ENCODE measurements at regions not wholly inside any gene's neighbourhood (a gene's known extent, or its start where the extent isn't known, plus 50 kb on each side); places are given as distances from the start of the nearest gene placed in this dataset.

DNA sequence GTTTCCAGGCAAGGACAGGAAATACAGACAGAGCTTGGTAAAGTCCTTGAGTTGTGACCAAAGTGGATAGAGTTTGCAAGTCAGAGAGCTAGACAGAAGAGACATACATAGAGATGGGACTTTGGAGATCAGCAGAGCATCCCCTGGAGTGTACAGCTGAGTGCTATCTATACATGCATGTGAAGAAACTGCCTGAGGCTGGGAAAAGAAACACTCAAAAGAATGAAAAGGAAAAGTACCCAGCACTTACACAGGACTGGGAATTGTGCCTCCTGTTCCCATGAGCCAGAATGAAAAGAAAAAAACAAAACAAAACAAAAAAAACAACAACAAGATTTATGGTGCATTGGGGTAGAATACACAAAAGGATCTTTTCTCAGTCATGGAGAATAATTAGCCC is 606.4 kb downstream of the ZNF608 start:
- Histone ChIP-seq H3K36me3 (no peaks in the 10 kb centered on the region), H3K4me1 (no peaks in the 10 kb centered on the region), H3K27ac (no peak overlapping the region), H3K4me3 (no peak overlapping the region), H3K27me3 (no peaks in the 10 kb centered on the region), H3K9me3 (no peaks in the 10 kb centered on the region)
- DNase-seq (no peak), ATAC-seq (no peak)
- intact Hi-C loops (cut with DNase I; ENCODE audit: low total_unique reads) (no loop called here), in situ Hi-C loops (cut with MboI; ENCODE audit: low sequenced_read_pairs in 4 of 4) (no loop called here)
- no peak for TF ChIP-seq POLR2A (IDR thresholded peaks at IDR 0.05)
- TF ChIP-seq CTCF (IDR thresholded peaks at IDR 0.05 in 4 of 5, conservative IDR thresholded peaks at IDR 0.05 in 1 of 5) = no peak

DNA sequence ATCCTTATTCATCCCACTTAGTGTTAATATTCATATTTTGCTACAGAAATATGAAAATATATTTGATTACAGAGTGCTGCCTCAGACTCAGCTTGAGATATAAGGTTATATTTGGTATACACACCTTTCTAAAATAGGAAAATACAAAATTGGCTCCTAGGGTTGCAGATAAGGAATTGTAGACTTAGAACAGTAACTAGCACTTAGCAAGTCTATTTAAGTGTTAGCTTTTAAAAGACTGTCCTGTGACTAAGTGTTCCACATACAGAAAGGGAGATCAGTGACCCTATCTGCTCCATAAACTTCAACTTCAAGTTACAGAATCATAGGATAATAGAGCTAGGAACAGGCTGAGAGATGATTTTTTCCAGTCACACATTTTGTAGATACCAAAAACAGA is 607.0 kb downstream of the ZNF608 start:
- ATAC-seq = no peak

GRCh38 chr5:124136609-124137008 is 609.8 kb downstream of the ZNF608 start:
- in situ Hi-C loops (cut with MboI; ENCODE audit: low sequenced_read_pairs in 4 of 4) (no loop called here), intact Hi-C loops (cut with DNase I; ENCODE audit: low total_unique reads) (no loop called here)
- Histone ChIP-seq H3K36me3 (no peaks in the 10 kb centered on the region), H3K4me1 (no peaks in the 10 kb centered on the region), H3K27ac (no peak overlapping the region), H3K9me3 (no peaks in the 10 kb centered on the region), H3K4me3 (no peak overlapping the region), H3K27me3 (no peaks in the 10 kb centered on the region)
- TF ChIP-seq POLR2A (IDR thresholded peaks at IDR 0.05) = no peak
- TF ChIP-seq CTCF (IDR thresholded peaks at IDR 0.05 in 4 of 5, conservative IDR thresholded peaks at IDR 0.05 in 1 of 5) = no peak
- no peak for DNase-seq
- ATAC-seq = no peak

More for the DNA sequence above, 607.0 kb downstream of the ZNF608 start:
- Histone ChIP-seq H3K27me3 (no peaks in the 10 kb centered on the region), H3K4me3 (no peak overlapping the region), H3K9me3 (no peaks in the 10 kb centered on the region), H3K27ac (no peak overlapping the region), H3K4me1 (no peaks in the 10 kb centered on the region), H3K36me3 (no peaks in the 10 kb centered on the region)
- in situ Hi-C loops (cut with MboI; ENCODE audit: low sequenced_read_pairs in 4 of 4) = no loop called here
- intact Hi-C loops (cut with DNase I; ENCODE audit: low total_unique reads) = no loop called here
- DNase-seq = no peak
- TF ChIP-seq POLR2A (IDR thresholded peaks at IDR 0.05) (no peak), CTCF (IDR thresholded peaks at IDR 0.05 in 4 of 5, conservative IDR thresholded peaks at IDR 0.05 in 1 of 5) (no peak)

- in situ Hi-C loops (cut with MboI; ENCODE audit: low sequenced_read_pairs in 4 of 4) (no loop called here), intact Hi-C loops (cut with DNase I; ENCODE audit: low total_unique reads) (no loop called here)
- no peak for DNase-seq
- Histone ChIP-seq H3K27ac (no peak overlapping the region), H3K36me3 (no peaks in the 10 kb centered on the region), H3K27me3 (no peaks in the 10 kb centered on the region), H3K4me3 (no peak overlapping the region), H3K4me1 (no peaks in the 10 kb centered on the region), H3K9me3 (no peaks in the 10 kb centered on the region)
- TF ChIP-seq POLR2A (IDR thresholded peaks at IDR 0.05) (no peak), CTCF (IDR thresholded peaks at IDR 0.05 in 4 of 5, conservative IDR thresholded peaks at IDR 0.05 in 1 of 5) (no peak)
- no peak for ATAC-seq
Measured at GRCh38 chr5:124134941-124135340, 611.5 kb downstream of the ZNF608 start.

DNA sequence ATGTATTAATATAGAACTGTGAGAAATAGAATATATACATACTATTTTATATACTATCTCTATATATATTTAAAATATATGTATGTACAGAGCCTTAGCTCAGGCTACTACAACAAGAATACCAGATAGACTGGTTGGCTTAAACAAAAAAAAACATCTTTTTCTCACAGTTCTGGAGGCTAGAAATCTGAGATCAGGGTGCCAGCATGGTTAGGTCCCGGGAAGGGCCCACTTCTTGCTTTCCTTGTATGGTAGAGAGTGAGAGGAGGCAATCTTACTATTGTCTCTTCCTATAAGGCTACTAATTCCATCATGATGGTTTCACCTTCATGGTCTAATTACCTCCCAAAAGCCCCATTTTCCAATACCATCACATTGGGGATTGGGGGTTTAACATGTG is 613.0 kb downstream of the ZNF608 start:
- Histone ChIP-seq H3K36me3 (no peaks in the 10 kb centered on the region), H3K4me3 (no peak overlapping the region), H3K9me3 (no peaks in the 10 kb centered on the region), H3K27me3 (no peaks in the 10 kb centered on the region), H3K27ac (no peak overlapping the region), H3K4me1 (peaks cover 0 to under 1% of the 10 kb centered on the region in 2 donors)
- in situ Hi-C loops (cut with MboI; ENCODE audit: low sequenced_read_pairs in 4 of 4) = no loop called here
- ATAC-seq (no peak), DNase-seq (no peak)
- TF ChIP-seq CTCF (IDR thresholded peaks at IDR 0.05 in 4 of 5, conservative IDR thresholded peaks at IDR 0.05 in 1 of 5) (no peak), POLR2A (IDR thresholded peaks at IDR 0.05) (no peak)
- intact Hi-C loops (cut with DNase I; ENCODE audit: low total_unique reads) = no loop called here

Measured in gastrocnemius medialis (tissue), 4 donors.